GM12878 (cell line): ENCODE measurements at regions not wholly inside any gene's neighbourhood (a gene's known extent, or its start where the extent isn't known, plus 50 kb on each side); places are given as distances from the start of the nearest gene placed in this dataset.

Experiments used
- ATAC-seq: fragments of 200-7000 bp; cut with Tn5 transposase; 3 replicates; pipeline ENCODE4 v1.9.1; 2020; ENCODE audit warnings: mild to moderate bottlenecking, moderate library complexity
- BruUV-seq: library from RNA; stranded (reverse); fragments of 400-500 nt; replicated peaks from 2 replicates; lab custom pipeline; 2021; lab: Mats Ljungman, UMichigan
- CTCF ChIA-PET: fragments of 300-600 bp; sonication (Branson Sonifier 250); formaldehyde crosslinking; extraction: SDS; loops from one replicate; lab custom pipeline; 2021; ENCODE audit warnings: inconsistent platforms; lab: Yijun Ruan, JAX
- POLR2A ChIA-PET: fragments of 350-600 bp; formaldehyde crosslinking; extraction: SDS; loops from one replicate; lab custom pipeline; 2021; ENCODE audit warnings: inconsistent platforms; lab: Charles Lee
- RAD21 ChIA-PET: fragments of 300-600 bp; sonication (Branson Sonifier 250); formaldehyde crosslinking; loops from one replicate; lab custom pipeline; 2023; ENCODE audit warnings: antibody characterized with exemption; ENCODE audit not compliant: unreplicated experiment; lab: Charles Lee
- SMC1A ChIA-PET: fragments of 300-600 bp; sonication (Branson Sonifier 250); formaldehyde crosslinking; loops from one replicate; lab custom pipeline; 2023; ENCODE audit not compliant: unreplicated experiment, uncharacterized antibody; lab: Charles Lee
- DNase-seq: peaks from one replicate; pipeline ENCODE4 v3.0.0-alpha.2; 2011; ENCODE audit warnings: low read depth, low spot score
- FAIRE-seq: peaks from 3 replicates; lab custom pipeline; 2011; peaks lifted over from hg19 to GRCh38; lab: Jason Lieb, UNC
- H2AFZ ChIP-seq: 2 replicates; pipeline ENCODE4 v1.6.0; 2011; ENCODE audit warnings: low read depth, low read length, control low read depth; ENCODE audit not compliant: control insufficient read depth
- H3K27ac ChIP-seq: 2 replicates; pipeline ENCODE4 v1.5.1; 2011; ENCODE audit warnings: control low read depth; ENCODE audit not compliant: control insufficient read depth, insufficient read depth
- H3K27me3 ChIP-seq, 2 experiments: replicated peaks in 1 of 2; 2 replicates each; pipeline versions ENCODE4 v1.6.0 to v1.6.1; 2011; ENCODE audit warnings: low read length in 1 of 2; ENCODE audit not compliant: control insufficient read depth in 2 of 2, insufficient read depth in 2 of 2
- H3K36me3 ChIP-seq, 2 experiments: 2 replicates each; pipeline ENCODE4 v1.5.1; 2011; ENCODE audit warnings: low read length in 1 of 2; ENCODE audit not compliant: control insufficient read depth in 2 of 2, insufficient read depth in 2 of 2
- H3K4me1 ChIP-seq: 2 replicates; pipeline ENCODE4 v1.6.1; 2011; ENCODE audit warnings: mild to moderate bottlenecking, low read length, moderate library complexity, mixed read lengths; ENCODE audit not compliant: control insufficient read depth, insufficient read depth
- H3K4me2 ChIP-seq: 2 replicates; pipeline ENCODE4 v1.6.0; 2011; ENCODE audit warnings: control low read depth; ENCODE audit not compliant: control insufficient read depth, insufficient read depth
- H3K4me3 ChIP-seq: fragments of 200-600 bp; sonication (generic); 2 replicates; pipeline ENCODE4 v1.5.1; 2016
- H3K79me2 ChIP-seq: 2 replicates; pipeline ENCODE4 v1.6.0; 2011; ENCODE audit warnings: low read length; ENCODE audit not compliant: control insufficient read depth, insufficient read depth
- H3K9ac ChIP-seq: 2 replicates; pipeline ENCODE4 v1.8.0; 2011; ENCODE audit warnings: low read length, control low read depth, mixed read lengths; ENCODE audit not compliant: control insufficient read depth, insufficient read depth
- H3K9me3 ChIP-seq: replicated peaks from 3 replicates; pipeline ENCODE4 v1.5.1; 2011; ENCODE audit warnings: mild to moderate bottlenecking, low read length; ENCODE audit not compliant: control insufficient read depth, insufficient read depth
- H4K20me1 ChIP-seq: 2 replicates; pipeline ENCODE4 v1.6.0; 2011; ENCODE audit not compliant: control insufficient read depth, insufficient read depth
- BMI1 ChIP-seq: fragments of 450-650 bp; IDR thresholded peaks from 2 replicates; pipeline ENCODE4 v1.6.1; 2016; ENCODE audit warnings: mild to moderate bottlenecking, moderate library complexity, borderline replicate concordance
- CHD2 ChIP-seq: IDR thresholded peaks from 2 replicates; pipeline ENCODE4 v1.6.1; 2011; ENCODE audit warnings: low read depth, low read length, improper control_type of control experiment, borderline replicate concordance
- EZH2 ChIP-seq: IDR thresholded peaks from 2 replicates; pipeline ENCODE4 v1.6.1; 2012; ENCODE audit warnings: low read depth, mild to moderate bottlenecking, control low read depth, inconsistent platforms, low read length, borderline replicate concordance; ENCODE audit not compliant: control insufficient read depth
- FOXK2 ChIP-seq: fragments of 450-650 bp; IDR thresholded peaks from 2 replicates; pipeline ENCODE4 v1.6.1; 2017; ENCODE audit warnings: mild to moderate bottlenecking, moderate library complexity
- HDAC6 ChIP-seq: fragments of 200-600 bp; sonication (generic); IDR thresholded peaks from one replicate; pipeline ENCODE4 v1.8.0; 2017; ENCODE audit warnings: antibody characterized with exemption; ENCODE audit not compliant: unreplicated experiment
- JUND ChIP-seq: IDR thresholded peaks from 2 replicates; pipeline ENCODE4 v1.6.1; 2012; ENCODE audit warnings: low read depth, mild to moderate bottlenecking, low read length, improper control_type of control experiment, moderate library complexity
- MEF2B ChIP-seq: fragments of 450-650 bp; IDR thresholded peaks from 2 replicates; pipeline ENCODE4 v1.6.1; 2018; ENCODE audit warnings: mild to moderate bottlenecking, moderate library complexity; ENCODE audit not compliant: partially characterized antibody, poor library complexity, severe bottlenecking
- MYB ChIP-seq: fragments of 150-350 bp; IDR thresholded peaks from 2 replicates; pipeline ENCODE4 v1.6.1; 2014; ENCODE audit warnings: mild to moderate bottlenecking, low read depth, low read length, borderline replicate concordance
- RAD21 ChIP-seq: IDR thresholded peaks from 2 replicates; pipeline ENCODE4 v1.6.1; 2011; ENCODE audit warnings: mild to moderate bottlenecking, low read depth, low read length, moderate library complexity; ENCODE audit not compliant: insufficient read depth
- RUNX3 ChIP-seq: IDR thresholded peaks from 2 replicates; pipeline ENCODE4 v1.6.1; 2012; ENCODE audit warnings: low read length, inconsistent platforms
- SIX5 ChIP-seq: IDR thresholded peaks from 2 replicates; pipeline ENCODE4 v1.6.1; 2011; ENCODE audit warnings: mild to moderate bottlenecking, low read depth, low read length, moderate library complexity; ENCODE audit not compliant: severe bottlenecking
- SRF ChIP-seq, 2 experiments: IDR thresholded peaks; 2 replicates each; pipeline ENCODE4 v1.6.1; 2011; ENCODE audit warnings: low read depth in 2 of 2, low read length in 2 of 2, mild to moderate bottlenecking in 1 of 2, moderate library complexity in 1 of 2
- STAT3 ChIP-seq: IDR thresholded peaks from 2 replicates; pipeline ENCODE4 v1.6.1; 2011; ENCODE audit warnings: low read depth, low read length, improper control_type of control experiment
- TCF12 ChIP-seq: IDR thresholded peaks from 2 replicates; pipeline ENCODE4 v1.6.1; 2011; ENCODE audit warnings: low read depth, mild to moderate bottlenecking, low read length
- WRNIP1 ChIP-seq: IDR thresholded peaks from 2 replicates; pipeline ENCODE4 v1.6.1; 2011; ENCODE audit warnings: low read depth, low read length, improper control_type of control experiment, borderline replicate concordance
- WGBS: methylation state at CpG from one replicate; pipeline ENCODE4 v1.1.6; 2016; ENCODE audit warnings: low lambda C conversion rate; ENCODE audit not compliant: insufficient replicate concordance, insufficient coverage; ENCODE audit errors: missing lambda C conversion rate; 5-methylcytosine and 5-hydroxymethylcytosine counted together
- in situ Hi-C: fragments of 300-500 bp; cut with MboI; formaldehyde crosslinking; loops from 9 replicates; pipeline ENCODE4 v1.14.3; 2018; ENCODE audit warnings: mixed read lengths
- intact Hi-C: fragments of 100-400 bp; cut with micrococcal nuclease; formaldehyde crosslinking; loops from one replicate; pipeline ENCODE4 v1.14.2; 2022; ENCODE audit not compliant: unreplicated experiment
- TF ChIP-seq, protein P1 (sequence below): IDR thresholded peaks from 2 replicates; pipeline ENCODE4 v1.6.1; 2012; ENCODE audit warnings: low read depth, low read length, improper control_type of control experiment
- TF ChIP-seq, protein P2 (sequence below): IDR thresholded peaks from 2 replicates; pipeline ENCODE4 v1.6.1; 2011; ENCODE audit warnings: low read depth, mild to moderate bottlenecking, low read length, moderate library complexity, borderline replicate concordance; ENCODE audit errors: extremely low read depth

DNA sequence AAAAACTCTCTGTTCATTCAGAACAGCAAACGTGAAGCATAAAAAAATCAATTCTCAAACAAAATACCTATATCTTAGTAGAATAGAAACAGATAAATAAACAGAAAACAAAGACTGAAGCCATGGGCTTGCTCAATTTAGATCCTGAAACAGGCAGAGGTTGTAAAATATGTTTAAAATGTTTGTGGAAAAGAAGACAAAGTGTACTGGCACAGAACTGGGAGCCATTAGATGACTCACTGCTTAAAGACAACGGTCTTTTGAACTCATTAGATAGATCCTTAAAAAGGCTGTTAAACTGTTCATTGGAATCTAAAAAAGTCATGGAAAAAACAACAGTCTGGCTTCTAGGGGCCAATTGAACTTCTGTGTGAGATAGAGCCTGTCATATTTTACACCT is 247.0 kb upstream of the NDST4 start:
- WGBS: 2% methylated on average over 2 of the region's 2 CpGs
- POLR2A ChIA-PET: no interaction called here
- BruUV-seq: no TSS peak
- Histone ChIP-seq H3K9ac (no peak overlapping the region), H3K79me2 (no peaks in the 10 kb centered on the region), H3K9me3 (no peaks in the 10 kb centered on the region; the same call in 2 of the 3 replicates), H3K36me3 (no peaks in the 10 kb centered on the region), H4K20me1 (no peaks in the 10 kb centered on the region), H3K27ac (no peak overlapping the region), H2AFZ (no peak overlapping the region), H3K4me1 (no peaks in the 10 kb centered on the region), H3K4me3 (no peak overlapping the region), H3K4me2 (no peak overlapping the region), H3K27me3 (no peaks in the 10 kb centered on the region; a peak in 1 of 4 replicates)
- in situ Hi-C loops (no loop called here), intact Hi-C loops (no loop called here)
- CTCF ChIA-PET: no interaction called here
- FAIRE-seq: no peak
- TF ChIP-seq MYB (no peak), BMI1 (no peak), RAD21 (no peak), TCF12 (no peak), JUND (no peak), WRNIP1 (no peak), HDAC6 (no peak)
- TF ChIP-seq, protein P1, sequence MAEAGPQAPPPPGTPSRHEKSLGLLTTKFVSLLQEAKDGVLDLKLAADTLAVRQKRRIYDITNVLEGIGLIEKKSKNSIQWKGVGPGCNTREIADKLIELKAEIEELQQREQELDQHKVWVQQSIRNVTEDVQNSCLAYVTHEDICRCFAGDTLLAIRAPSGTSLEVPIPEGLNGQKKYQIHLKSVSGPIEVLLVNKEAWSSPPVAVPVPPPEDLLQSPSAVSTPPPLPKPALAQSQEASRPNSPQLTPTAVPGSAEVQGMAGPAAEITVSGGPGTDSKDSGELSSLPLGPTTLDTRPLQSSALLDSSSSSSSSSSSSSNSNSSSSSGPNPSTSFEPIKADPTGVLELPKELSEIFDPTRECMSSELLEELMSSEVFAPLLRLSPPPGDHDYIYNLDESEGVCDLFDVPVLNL: no peak
- DNase-seq: no peak
- ATAC-seq: no peak
- RAD21 ChIA-PET: no interaction called here
- SMC1A ChIA-PET: no interaction called here

DNA sequence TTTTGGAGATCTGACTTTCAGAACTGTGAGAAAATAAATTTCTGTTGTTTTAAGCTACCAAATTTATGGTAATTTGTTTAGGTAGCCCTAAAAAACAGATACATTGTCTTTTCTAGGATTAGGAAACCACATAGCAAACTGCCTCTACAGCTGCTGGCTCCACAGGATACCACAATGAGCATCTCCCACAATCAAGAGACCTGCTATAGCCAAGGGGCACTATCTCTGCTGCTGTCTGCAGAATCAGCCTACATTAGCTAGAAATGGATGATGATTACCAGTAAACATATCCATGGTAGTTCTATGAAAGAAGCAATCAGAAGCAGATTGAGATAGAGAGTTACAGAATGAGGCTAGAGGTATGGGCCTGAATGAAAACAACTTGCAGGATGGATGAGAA is 244.4 kb upstream of the NDST4 start:
- H3K4me1 ChIP-seq: no peaks in the 10 kb centered on the region
- TF ChIP-seq RUNX3: no peak
- TF ChIP-seq, protein P2, sequence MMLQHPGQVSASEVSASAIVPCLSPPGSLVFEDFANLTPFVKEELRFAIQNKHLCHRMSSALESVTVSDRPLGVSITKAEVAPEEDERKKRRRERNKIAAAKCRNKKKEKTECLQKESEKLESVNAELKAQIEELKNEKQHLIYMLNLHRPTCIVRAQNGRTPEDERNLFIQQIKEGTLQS: no peak
- TF ChIP-seq SRF (IDR thresholded peaks at IDR 0.05; ENCODE audit: low read depth in 2 of 2, low read length in 2 of 2): no peak
- no peak for TF ChIP-seq MEF2B
- TF ChIP-seq CHD2: no peak
- TF ChIP-seq STAT3: no peak
- TF ChIP-seq FOXK2: no peak
- TF ChIP-seq SIX5: no peak
- no peak for TF ChIP-seq EZH2
- TF ChIP-seq, all 136 proteins: peak for 0
- intact Hi-C loops (no loop called here), in situ Hi-C loops (no loop called here)
- RAD21 ChIA-PET: no interaction called here
- Histone ChIP-seq H4K20me1 (no peaks in the 10 kb centered on the region), H3K4me3 (no peak overlapping the region), H3K36me3 (no peaks in the 10 kb centered on the region), H3K4me2 (no peak overlapping the region), H3K27ac (no peak overlapping the region), H2AFZ (no peak overlapping the region), H3K27me3 (no peaks in the 10 kb centered on the region; a peak in 1 of 4 replicates), H3K79me2 (no peaks in the 10 kb centered on the region), H3K9me3 (no peaks in the 10 kb centered on the region; the same call in 2 of the 3 replicates), H3K9ac (no peak overlapping the region)
- SMC1A ChIA-PET: interaction anchor here (0.8 kb wide), 1 partner anchor 124 kb away, joined by 3 read pairs; no protein-coding TSS in a partner anchor
- POLR2A ChIA-PET: no interaction called here
- DNase-seq (no peak), FAIRE-seq (no peak), ATAC-seq (no peak)
- BruUV-seq: no TSS peak
- CTCF ChIA-PET: no interaction called here
